HG02642 (cell line): ENCODE measurements at regions not wholly inside any gene's neighbourhood (a gene's known extent, or its start where the extent isn't known, plus 50 kb on each side); places are given as distances from the start of the nearest gene placed in this dataset.

ENCODE experiments used
- ATAC-seq: cut with Tn5 transposase; IDR thresholded peaks from one replicate; pipeline ENCODE4 v1.9.1; 2021; ENCODE audit warnings: mild to moderate bottlenecking; ENCODE audit not compliant: unreplicated experiment, poor library complexity

GRCh38 chr3:43923104-43923882, 232.6 kb downstream of the ABHD5 start:
- no peak for ATAC-seq

GRCh38 chr3:43926055-43926454, 235.3 kb downstream of the ABHD5 start:
- ATAC-seq = no peak

- no peak for ATAC-seq
Measured at GRCh38 chr3:43932921-43933320, 242.2 kb downstream of the ABHD5 start.

- ATAC-seq = no peak
Measured at GRCh38 chr3:43948013-43948412, 257.3 kb downstream of the ABHD5 start.

- no peak for ATAC-seq
Measured at GRCh38 chr3:43949594-43949993, 258.9 kb downstream of the ABHD5 start.

- ATAC-seq = no peak
Measured at GRCh38 chr3:43950775-43951174, 260.0 kb downstream of the ABHD5 start.

- ATAC-seq = no peak
Measured at GRCh38 chr3:43951813-43952212, 261.1 kb downstream of the ABHD5 start.

- no peak for ATAC-seq
Measured at GRCh38 chr3:43953380-43953779, 262.6 kb downstream of the ABHD5 start.

GRCh38 chr3:43953814-43954692, 263.3 kb downstream of the ABHD5 start:
- ATAC-seq = no peak

- no peak for ATAC-seq
Measured at GRCh38 chr3:43956945-43957344, 266.2 kb downstream of the ABHD5 start.

- no peak for ATAC-seq
Measured at GRCh38 chr3:43957553-43957952, 266.8 kb downstream of the ABHD5 start.

GRCh38 chr3:43958005-43958770, 267.4 kb downstream of the ABHD5 start:
- no peak for ATAC-seq

- no peak for ATAC-seq
Measured at GRCh38 chr3:43958973-43959372, 268.2 kb downstream of the ABHD5 start.

GRCh38 chr3:43959498-43960447, 269.0 kb downstream of the ABHD5 start:
- ATAC-seq = no peak

GRCh38 chr3:43960448-43960840, 269.7 kb downstream of the ABHD5 start:
- ATAC-seq = no peak

- no peak for ATAC-seq
Measured at GRCh38 chr3:43962043-43962442, 271.3 kb downstream of the ABHD5 start.

- no peak for ATAC-seq
Measured at GRCh38 chr3:43963208-43963607, 272.5 kb downstream of the ABHD5 start.

GRCh38 chr3:43964640-43965039, 273.9 kb downstream of the ABHD5 start:
- ATAC-seq = no peak

- ATAC-seq = no peak
Measured at GRCh38 chr3:43965656-43966055, 274.9 kb downstream of the ABHD5 start.

- no peak for ATAC-seq
Measured at GRCh38 chr3:43966126-43966525, 275.4 kb downstream of the ABHD5 start.
